SK-N-SH treated with all-trans-retinoic acid at 6 μM for 48 hours (cell line): ENCODE measurements at regions not wholly inside any gene's neighbourhood (a gene's known extent, or its start where the extent isn't known, plus 50 kb on each side); places are given as distances from the start of the nearest gene placed in this dataset.

ENCODE experiments used
- ARNTL ChIP-seq: fragments of 450-650 bp; formaldehyde crosslinking; IDR thresholded peaks from 2 replicates; pipeline ENCODE4 v1.5.0; 2020; ENCODE audit warnings: low read depth, mild to moderate bottlenecking, moderate library complexity, borderline replicate concordance
- BACH2 ChIP-seq: fragments of 250-450 bp; sonication (Bioruptor Pico); IDR thresholded peaks from 2 replicates; pipeline ENCODE4 v1.9.0; 2021; ENCODE audit warnings: mild to moderate bottlenecking, borderline replicate concordance
- CSDC2 ChIP-seq: fragments of 250-450 bp; sonication (Bioruptor Pico); IDR thresholded peaks from 2 replicates; pipeline ENCODE4 v1.5.0; 2020; ENCODE audit warnings: mild to moderate bottlenecking, moderate library complexity
- GLIS3 ChIP-seq: fragments of 250-450 bp; sonication (Bioruptor Pico); IDR thresholded peaks from 2 replicates; pipeline ENCODE4 v1.5.0; 2020; ENCODE audit warnings: mild to moderate bottlenecking, moderate library complexity
- OSR1 ChIP-seq: fragments of 250-450 bp; sonication (Bioruptor Pico); IDR thresholded peaks from 2 replicates; pipeline ENCODE4 v1.8.0; 2022; ENCODE audit warnings: moderate library complexity, mild to moderate bottlenecking, inconsistent platforms
- POU6F1 ChIP-seq: fragments of 250-450 bp; sonication (Bioruptor Pico); IDR thresholded peaks from 2 replicates; pipeline ENCODE4 v1.8.0; 2021; ENCODE audit warnings: low read depth, mild to moderate bottlenecking, moderate library complexity, borderline replicate concordance
- RARB ChIP-seq: fragments of 250-450 bp; sonication (Bioruptor Pico); IDR thresholded peaks from 2 replicates; pipeline ENCODE4 v1.8.0; 2021; ENCODE audit warnings: mild to moderate bottlenecking, moderate library complexity
- SNAI2 ChIP-seq: fragments of 250-450 bp; sonication (Bioruptor Pico); IDR thresholded peaks from 2 replicates; pipeline ENCODE4 v1.5.0; 2020; ENCODE audit warnings: mild to moderate bottlenecking, moderate library complexity
- TCF4 ChIP-seq: fragments of 250-450 bp; sonication (Bioruptor Pico); IDR thresholded peaks from 2 replicates; pipeline ENCODE4 v1.8.0; 2021; ENCODE audit warnings: mild to moderate bottlenecking, moderate library complexity, borderline replicate concordance
- TSHZ2 ChIP-seq: fragments of 250-450 bp; sonication (Bioruptor Pico); IDR thresholded peaks from 2 replicates; pipeline ENCODE4 v1.5.0; 2020; ENCODE audit warnings: mild to moderate bottlenecking, moderate library complexity
- ZFP3 ChIP-seq: fragments of 250-450 bp; sonication (Bioruptor Pico); IDR thresholded peaks from 2 replicates; pipeline ENCODE4 v1.5.0; 2020; ENCODE audit warnings: mild to moderate bottlenecking, moderate library complexity
- ZFP30 ChIP-seq: fragments of 450-650 bp; formaldehyde crosslinking; IDR thresholded peaks from 2 replicates; pipeline ENCODE4 v1.5.0; 2022; ENCODE audit warnings: mild to moderate bottlenecking, moderate library complexity
- ZNF70 ChIP-seq: fragments of 450-650 bp; formaldehyde crosslinking; IDR thresholded peaks from 2 replicates; pipeline ENCODE4 v1.5.0; 2020; ENCODE audit warnings: mild to moderate bottlenecking, moderate library complexity

DNA sequence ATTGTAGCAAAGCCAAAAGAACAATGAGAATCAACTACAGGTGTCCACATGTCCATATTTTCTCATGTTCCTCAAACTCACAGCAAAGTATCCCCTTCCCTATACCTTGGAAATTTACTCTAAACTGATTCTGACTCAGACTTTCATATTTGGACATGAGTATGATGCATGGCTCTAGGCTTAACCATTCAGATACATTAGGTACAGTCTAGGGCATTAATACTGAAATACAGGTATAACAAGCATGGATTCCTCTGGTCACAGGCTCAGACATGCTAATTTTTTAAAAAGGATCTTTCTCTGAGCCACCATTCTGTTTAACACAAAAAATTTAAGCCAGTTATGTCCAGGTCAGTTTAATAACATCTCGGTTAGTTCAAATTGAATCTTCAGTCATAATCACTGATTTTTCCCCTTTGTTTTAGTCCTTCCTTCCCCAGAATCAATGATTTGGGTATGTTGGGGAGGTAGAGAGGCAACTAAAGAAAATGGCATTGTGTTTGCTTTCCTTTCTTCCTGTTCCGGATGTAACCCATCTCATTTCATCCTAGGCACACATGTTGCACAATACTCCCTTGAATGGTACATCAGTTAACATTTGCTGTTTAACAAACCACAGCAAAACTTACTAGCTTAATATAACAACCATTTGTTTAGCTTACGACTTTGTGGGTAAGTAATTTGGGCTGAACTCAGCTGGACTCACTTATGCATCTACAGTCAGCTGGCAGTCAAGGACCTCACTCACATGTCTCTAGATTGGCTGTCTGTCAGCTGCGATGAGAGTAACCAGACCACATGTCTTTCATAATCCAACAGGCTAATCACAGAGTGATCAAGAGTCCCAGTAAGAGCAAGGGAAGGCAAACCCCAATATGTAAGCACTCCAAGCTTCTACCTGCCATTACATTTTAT is 75.3 kb upstream of the GRIA3 start:
- TF ChIP-seq RARB (CRISPR knock-in tag) = no peak
- TF ChIP-seq ZFP3 = no peak
- TF ChIP-seq SNAI2 (CRISPR knock-in tag) = no peak
- no peak for TF ChIP-seq TSHZ2
- TF ChIP-seq OSR1 (CRISPR knock-in tag) = no peak
- no peak for TF ChIP-seq BACH2 (CRISPR knock-in tag)
- TF ChIP-seq GLIS3 = no peak
- no peak for TF ChIP-seq ZNF70 (CRISPR knock-in tag)
- no peak for TF ChIP-seq ZFP30 (CRISPR knock-in tag)
- TF ChIP-seq TCF4 = no peak
- TF ChIP-seq ARNTL (CRISPR knock-in tag) = no peak
- TF ChIP-seq CSDC2 (CRISPR knock-in tag) = no peak
- TF ChIP-seq POU6F1 (CRISPR knock-in tag) = no peak
